HL-60 (cell line): ENCODE measurements at regions not wholly inside any gene's neighbourhood (a gene's known extent, or its start where the extent isn't known, plus 50 kb on each side); places are given as distances from the start of the nearest gene placed in this dataset.

Experiments used
- DNase-seq, 2 experiments: peaks; one replicate each; pipeline ENCODE4 v3.0.0-alpha.2; 2010 to 2020; ENCODE audit warnings: low read depth in 1 of 2, low spot score in 1 of 2
- H3K27ac ChIP-seq: fragments of 250-450 bp; sonication (Bioruptor Pico); replicated peaks from 2 replicates; pipeline ENCODE4 v1.5.1; 2020; ENCODE audit warnings: mild to moderate bottlenecking, moderate library complexity
- H3K27me3 ChIP-seq: fragments of 250-450 bp; sonication (Bioruptor Pico); 2 replicates; pipeline ENCODE4 v1.5.1; 2021; ENCODE audit warnings: mild to moderate bottlenecking, moderate library complexity; ENCODE audit not compliant: insufficient read depth, poor library complexity, severe bottlenecking
- H3K4me3 ChIP-seq: replicated peaks from 2 replicates; pipeline ENCODE4 v1.5.1; 2011; ENCODE audit warnings: mild to moderate bottlenecking, control low read depth, low read length; ENCODE audit not compliant: insufficient read depth
- GABPA ChIP-seq: IDR thresholded peaks from 2 replicates; pipeline ENCODE4 v1.6.1; 2012; ENCODE audit warnings: low read depth
- POLR2AphosphoS5 ChIP-seq: IDR thresholded peaks from 2 replicates; pipeline ENCODE4 v1.6.1; 2012; ENCODE audit warnings: low read depth
- SPI1 ChIP-seq: IDR thresholded peaks from 2 replicates; pipeline ENCODE4 v1.6.1; 2012; ENCODE audit warnings: low read depth, mild to moderate bottlenecking, borderline replicate concordance
- TF ChIP-seq, protein P1 (sequence below): IDR thresholded peaks from 2 replicates; pipeline ENCODE4 v1.6.1; 2012; ENCODE audit warnings: low read depth; ENCODE audit not compliant: insufficient replicate concordance
- TF ChIP-seq, protein P2 (sequence below): IDR thresholded peaks from one replicate; pipeline ENCODE4 v1.5.1; 2011; ENCODE audit warnings: low read length, control low read depth, inconsistent platforms; ENCODE audit not compliant: insufficient read depth

DNA sequence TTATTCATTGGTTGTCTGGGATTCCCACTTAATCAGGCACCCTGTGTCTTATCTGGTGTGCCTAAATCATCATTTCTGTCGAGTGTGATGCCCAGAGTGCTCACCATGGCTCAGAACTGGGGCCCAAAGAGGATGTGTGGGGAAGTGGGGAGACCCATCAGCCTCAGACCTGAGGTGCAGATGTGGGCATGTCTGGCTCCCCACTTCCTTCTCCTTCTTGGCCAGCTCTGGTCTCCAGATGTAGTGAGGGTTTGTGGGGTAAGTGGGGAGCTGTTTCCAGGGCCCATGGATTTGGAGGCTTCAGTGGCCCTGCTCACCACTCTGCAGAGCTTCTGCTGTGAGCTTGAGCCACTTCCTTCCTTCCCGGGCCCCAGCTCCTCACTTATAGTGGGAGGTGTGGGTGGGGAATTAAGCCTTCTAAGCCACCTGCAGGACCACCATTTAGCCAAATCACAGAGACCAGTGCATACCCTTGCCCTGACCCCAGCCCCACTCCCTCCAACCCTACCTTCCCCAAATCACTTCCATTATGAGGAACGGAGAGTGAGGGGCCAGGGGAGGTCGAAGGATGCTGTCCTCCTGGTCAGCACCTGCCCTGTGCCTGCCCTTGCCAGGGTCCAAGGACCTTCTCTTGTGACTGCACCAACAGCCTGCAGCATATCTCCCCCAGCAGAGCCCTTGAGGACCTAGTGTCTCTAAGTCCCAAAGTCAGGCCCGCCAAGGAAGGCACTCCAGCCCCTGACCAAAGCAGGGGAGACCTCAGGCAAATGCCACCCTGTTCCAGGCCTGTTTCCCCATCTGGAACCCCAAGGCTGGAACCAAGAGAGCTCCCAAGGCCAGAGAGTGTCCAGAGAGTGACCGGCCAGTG, 278.2 kb upstream of the RTL1 start:
- TF ChIP-seq SPI1, result no peak
- no peak for TF ChIP-seq GABPA
- no peak for TF ChIP-seq POLR2AphosphoS5
- TF ChIP-seq, protein P1, sequence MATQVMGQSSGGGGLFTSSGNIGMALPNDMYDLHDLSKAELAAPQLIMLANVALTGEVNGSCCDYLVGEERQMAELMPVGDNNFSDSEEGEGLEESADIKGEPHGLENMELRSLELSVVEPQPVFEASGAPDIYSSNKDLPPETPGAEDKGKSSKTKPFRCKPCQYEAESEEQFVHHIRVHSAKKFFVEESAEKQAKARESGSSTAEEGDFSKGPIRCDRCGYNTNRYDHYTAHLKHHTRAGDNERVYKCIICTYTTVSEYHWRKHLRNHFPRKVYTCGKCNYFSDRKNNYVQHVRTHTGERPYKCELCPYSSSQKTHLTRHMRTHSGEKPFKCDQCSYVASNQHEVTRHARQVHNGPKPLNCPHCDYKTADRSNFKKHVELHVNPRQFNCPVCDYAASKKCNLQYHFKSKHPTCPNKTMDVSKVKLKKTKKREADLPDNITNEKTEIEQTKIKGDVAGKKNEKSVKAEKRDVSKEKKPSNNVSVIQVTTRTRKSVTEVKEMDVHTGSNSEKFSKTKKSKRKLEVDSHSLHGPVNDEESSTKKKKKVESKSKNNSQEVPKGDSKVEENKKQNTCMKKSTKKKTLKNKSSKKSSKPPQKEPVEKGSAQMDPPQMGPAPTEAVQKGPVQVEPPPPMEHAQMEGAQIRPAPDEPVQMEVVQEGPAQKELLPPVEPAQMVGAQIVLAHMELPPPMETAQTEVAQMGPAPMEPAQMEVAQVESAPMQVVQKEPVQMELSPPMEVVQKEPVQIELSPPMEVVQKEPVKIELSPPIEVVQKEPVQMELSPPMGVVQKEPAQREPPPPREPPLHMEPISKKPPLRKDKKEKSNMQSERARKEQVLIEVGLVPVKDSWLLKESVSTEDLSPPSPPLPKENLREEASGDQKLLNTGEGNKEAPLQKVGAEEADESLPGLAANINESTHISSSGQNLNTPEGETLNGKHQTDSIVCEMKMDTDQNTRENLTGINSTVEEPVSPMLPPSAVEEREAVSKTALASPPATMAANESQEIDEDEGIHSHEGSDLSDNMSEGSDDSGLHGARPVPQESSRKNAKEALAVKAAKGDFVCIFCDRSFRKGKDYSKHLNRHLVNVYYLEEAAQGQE, result no peak
- TF ChIP-seq, protein P2, sequence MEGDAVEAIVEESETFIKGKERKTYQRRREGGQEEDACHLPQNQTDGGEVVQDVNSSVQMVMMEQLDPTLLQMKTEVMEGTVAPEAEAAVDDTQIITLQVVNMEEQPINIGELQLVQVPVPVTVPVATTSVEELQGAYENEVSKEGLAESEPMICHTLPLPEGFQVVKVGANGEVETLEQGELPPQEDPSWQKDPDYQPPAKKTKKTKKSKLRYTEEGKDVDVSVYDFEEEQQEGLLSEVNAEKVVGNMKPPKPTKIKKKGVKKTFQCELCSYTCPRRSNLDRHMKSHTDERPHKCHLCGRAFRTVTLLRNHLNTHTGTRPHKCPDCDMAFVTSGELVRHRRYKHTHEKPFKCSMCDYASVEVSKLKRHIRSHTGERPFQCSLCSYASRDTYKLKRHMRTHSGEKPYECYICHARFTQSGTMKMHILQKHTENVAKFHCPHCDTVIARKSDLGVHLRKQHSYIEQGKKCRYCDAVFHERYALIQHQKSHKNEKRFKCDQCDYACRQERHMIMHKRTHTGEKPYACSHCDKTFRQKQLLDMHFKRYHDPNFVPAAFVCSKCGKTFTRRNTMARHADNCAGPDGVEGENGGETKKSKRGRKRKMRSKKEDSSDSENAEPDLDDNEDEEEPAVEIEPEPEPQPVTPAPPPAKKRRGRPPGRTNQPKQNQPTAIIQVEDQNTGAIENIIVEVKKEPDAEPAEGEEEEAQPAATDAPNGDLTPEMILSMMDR, result no peak
- Histone ChIP-seq H3K27me3 (no peaks in the 10 kb centered on the region), H3K4me3 (no peak overlapping the region), H3K27ac (no peak overlapping the region)
- DNase-seq, result no peak

DNA sequence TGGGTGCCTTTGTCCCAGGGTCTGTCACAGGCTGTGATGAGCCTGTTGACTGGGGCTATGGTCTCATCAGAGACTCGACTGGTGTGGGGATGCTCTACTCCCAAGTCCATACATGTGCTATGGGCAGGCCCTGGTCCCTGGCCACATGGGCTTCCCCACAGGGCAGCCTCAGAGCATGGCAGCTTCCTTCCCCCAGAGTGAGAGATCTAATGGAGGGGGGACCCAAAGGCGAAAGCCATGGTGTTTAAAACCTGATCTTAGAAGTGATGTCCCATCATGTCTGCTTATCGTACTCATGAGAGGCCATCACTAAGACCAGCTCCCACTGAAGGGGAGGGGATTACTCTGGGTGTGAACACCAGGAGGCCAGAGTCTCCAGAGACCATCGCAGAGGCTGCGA, 279.0 kb upstream of the RTL1 start:
- H3K27ac ChIP-seq, result no peak overlapping the region
- no peaks in the 10 kb centered on the region for H3K27me3 ChIP-seq
- no peak for DNase-seq
- TF ChIP-seq GABPA (no peak), POLR2AphosphoS5 (no peak), SPI1 (no peak)
- TF ChIP-seq, protein P1, result no peak
- TF ChIP-seq, protein P2, result no peak
- no peak overlapping the region for H3K4me3 ChIP-seq

GRCh38 chr14:101183376-101184103, 280.0 kb upstream of the RTL1 start:
- no peak for TF ChIP-seq POLR2AphosphoS5
- TF ChIP-seq, protein P1, result no peak
- no peak for TF ChIP-seq GABPA
- TF ChIP-seq, protein P2, result no peak
- no peak for TF ChIP-seq SPI1
- no peaks in the 10 kb centered on the region for H3K27me3 ChIP-seq
- no peak for DNase-seq
- H3K4me3 ChIP-seq, result no peak overlapping the region
- H3K27ac ChIP-seq, result no peak overlapping the region
